ENCODE measurements at regions not wholly inside any gene's neighbourhood (a gene's known extent, or its start where the extent isn't known, plus 50 kb on each side); places are given as distances from the start of the nearest gene placed in this dataset.

DNA sequence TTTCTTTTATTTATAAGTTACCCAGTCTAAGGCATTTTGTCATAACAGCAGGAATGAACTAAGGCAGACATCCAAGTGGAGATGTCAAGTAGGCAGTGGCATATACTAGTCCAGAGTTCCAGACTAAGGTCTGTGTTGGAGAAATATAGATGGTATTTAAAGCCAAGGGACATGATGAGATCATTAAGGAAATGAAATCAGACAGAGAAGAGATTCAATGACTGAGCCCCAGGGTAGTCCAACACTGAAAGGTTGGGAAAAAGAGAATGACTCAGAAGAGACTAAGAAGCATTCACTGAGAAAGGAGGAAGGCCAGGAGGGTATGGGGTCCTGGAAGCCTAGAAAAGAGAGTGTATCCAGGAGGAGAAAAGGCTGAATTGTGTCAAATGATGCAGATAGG is 442.2 kb upstream of the CCDC196 start:
- Histone ChIP-seq H3K9me3 (ENCODE audit: insufficient read depth, low read depth, low read length) (no peaks in the 10 kb centered on the region), H3K36me3 (ENCODE audit: insufficient read depth, low read length) (no peaks in the 10 kb centered on the region), H3K4me1 (ENCODE audit: insufficient read depth, low read length) (no peaks in the 10 kb centered on the region), H3K27ac (ENCODE audit: low read depth, low read length) (no peak overlapping the region), H3K9ac (ENCODE audit: low read depth, low read length) (no peak overlapping the region), H3K4me3 (ENCODE audit: low read length) (no peak overlapping the region), H3K27me3 (ENCODE audit: insufficient read depth, low read length) (no peaks in the 10 kb centered on the region)

DNA sequence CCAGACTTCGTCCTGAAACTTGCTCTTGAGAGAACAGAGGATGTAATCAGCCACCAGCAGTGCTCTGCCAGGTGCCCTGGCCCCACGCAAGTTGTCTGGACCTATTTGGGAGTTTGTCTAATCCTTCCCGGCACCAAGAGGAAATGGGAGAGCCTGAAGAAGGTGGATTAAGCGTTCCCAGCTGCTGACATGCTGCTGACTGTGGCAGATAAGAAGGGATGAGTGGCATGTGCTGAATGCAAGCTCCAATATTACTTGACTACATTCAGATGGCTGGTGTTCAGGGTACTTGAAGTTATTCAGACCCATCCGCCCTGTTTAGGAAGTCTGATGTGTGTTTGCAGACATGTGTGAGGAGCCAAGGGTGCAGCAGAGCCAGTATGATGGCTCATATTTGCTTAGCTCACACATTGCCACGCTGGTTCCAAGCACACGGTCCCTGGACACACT is 440.6 kb upstream of the CCDC196 start:
- no peaks in the 10 kb centered on the region for H3K9me3 ChIP-seq (ENCODE audit: insufficient read depth, low read depth, low read length)
- H3K9ac ChIP-seq (ENCODE audit: low read depth, low read length): no peak overlapping the region
- H3K27ac ChIP-seq (ENCODE audit: low read depth, low read length): no peak overlapping the region
- no peaks in the 10 kb centered on the region for H3K27me3 ChIP-seq (ENCODE audit: insufficient read depth, low read length)
- H3K4me3 ChIP-seq (ENCODE audit: low read length): no peak overlapping the region
- 89% methylated on average over 7 of the region's 7 CpGs for WGBS
- no peaks in the 10 kb centered on the region for H3K4me1 ChIP-seq (ENCODE audit: insufficient read depth, low read length)
- H3K36me3 ChIP-seq (ENCODE audit: insufficient read depth, low read length): no peaks in the 10 kb centered on the region

DNA sequence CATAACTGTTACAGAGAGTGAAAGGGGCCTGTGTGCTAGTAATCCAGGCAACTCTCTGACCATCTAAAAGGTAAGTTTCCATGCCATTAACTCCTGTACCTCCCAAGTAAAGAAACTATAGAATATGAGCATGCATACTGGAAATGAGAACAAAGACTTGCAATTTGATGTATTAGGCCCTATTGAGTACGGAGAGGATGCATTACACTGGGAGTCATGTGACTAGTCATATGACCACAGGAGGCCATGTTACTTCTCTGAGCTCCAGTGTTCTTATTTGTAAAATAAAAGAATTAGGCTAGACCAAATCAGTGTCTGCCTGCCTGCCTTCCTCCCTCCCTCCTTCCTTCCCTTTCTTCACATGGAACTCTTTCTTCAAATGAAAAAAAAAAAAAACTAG is 440.1 kb upstream of the CCDC196 start:
- Histone ChIP-seq H3K27me3 (ENCODE audit: insufficient read depth, low read length) (no peaks in the 10 kb centered on the region), H3K9me3 (ENCODE audit: insufficient read depth, low read depth, low read length) (no peaks in the 10 kb centered on the region), H3K27ac (ENCODE audit: low read depth, low read length) (no peak overlapping the region), H3K4me3 (ENCODE audit: low read length) (no peak overlapping the region), H3K36me3 (ENCODE audit: insufficient read depth, low read length) (no peaks in the 10 kb centered on the region), H3K9ac (ENCODE audit: low read depth, low read length) (no peak overlapping the region), H3K4me1 (ENCODE audit: insufficient read depth, low read length) (no peaks in the 10 kb centered on the region)
- 31% methylated on average over 1 of the region's 1 CpG for WGBS

- H3K27me3 ChIP-seq (ENCODE audit: insufficient read depth, low read length): no peaks in the 10 kb centered on the region
- WGBS: no CpG with 5 or more reads among the region's 1 CpG
- no peak overlapping the region for H3K9ac ChIP-seq (ENCODE audit: low read depth, low read length)
- no peaks in the 10 kb centered on the region for H3K4me1 ChIP-seq (ENCODE audit: insufficient read depth, low read length)
- no peaks in the 10 kb centered on the region for H3K36me3 ChIP-seq (ENCODE audit: insufficient read depth, low read length)
- no peak overlapping the region for H3K4me3 ChIP-seq (ENCODE audit: low read length)
- no peak overlapping the region for H3K27ac ChIP-seq (ENCODE audit: low read depth, low read length)
- H3K9me3 ChIP-seq (ENCODE audit: insufficient read depth, low read depth, low read length): no peaks in the 10 kb centered on the region
These were observed 439.6 kb upstream of the CCDC196 start for GRCh38 chr14:66046591-66046990.

DNA sequence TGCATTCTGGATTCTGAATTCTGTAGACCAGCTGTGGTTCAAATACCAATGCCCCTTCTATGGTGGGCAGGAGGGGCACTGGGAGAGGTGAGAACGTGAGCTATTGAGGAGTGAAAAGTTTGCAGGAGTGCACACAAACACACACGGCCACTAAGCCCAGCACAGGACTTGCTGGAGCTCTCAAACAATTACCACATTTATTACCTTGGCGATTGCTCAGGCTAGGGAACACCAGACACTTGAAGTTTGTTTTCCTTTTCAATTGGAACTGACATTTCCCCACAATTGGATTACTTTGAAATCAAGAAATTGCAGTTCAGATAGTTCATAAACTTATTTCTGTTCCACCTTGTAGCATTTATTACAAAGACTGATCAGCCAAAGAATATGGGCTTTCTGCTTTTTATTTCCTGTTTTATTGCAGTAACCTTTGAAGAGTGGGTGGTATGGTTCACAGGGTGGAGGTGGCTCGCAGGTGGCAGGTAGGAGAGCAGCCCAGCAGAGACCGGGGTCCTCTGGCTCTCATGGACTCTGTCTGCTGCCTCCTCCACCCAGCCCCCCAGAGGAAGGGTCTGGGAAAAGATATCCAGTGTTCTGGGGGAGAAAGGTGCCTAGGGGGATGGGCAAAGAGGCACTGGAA is 429.8 kb upstream of the CCDC196 start:
- Histone ChIP-seq H3K9ac (ENCODE audit: low read depth, low read length) (no peak overlapping the region), H3K27me3 (ENCODE audit: insufficient read depth, low read length) (no peaks in the 10 kb centered on the region), H3K9me3 (ENCODE audit: insufficient read depth, low read depth, low read length) (peaks cover 7% of the 10 kb centered on the region; the same call in 1 of the 2 replicates), H3K36me3 (ENCODE audit: insufficient read depth, low read length) (no peaks in the 10 kb centered on the region), H3K4me3 (ENCODE audit: low read length) (no peak overlapping the region), H3K4me1 (ENCODE audit: insufficient read depth, low read length) (no peaks in the 10 kb centered on the region), H3K27ac (ENCODE audit: low read depth, low read length) (no peak overlapping the region)
- WGBS: 95% methylated on average over 5 of the region's 5 CpGs

- no peaks in the 10 kb centered on the region for H3K27me3 ChIP-seq (ENCODE audit: insufficient read depth, low read length)
- H3K9me3 ChIP-seq (ENCODE audit: insufficient read depth, low read depth, low read length): peaks cover 7% of the 10 kb centered on the region; the same call in 1 of the 2 replicates
- no peak overlapping the region for H3K27ac ChIP-seq (ENCODE audit: low read depth, low read length)
- no CpG with 5 or more reads among the region's 1 CpG for WGBS
- H3K4me1 ChIP-seq (ENCODE audit: insufficient read depth, low read length): no peaks in the 10 kb centered on the region
- H3K4me3 ChIP-seq (ENCODE audit: low read length): no peak overlapping the region
- no peak overlapping the region for H3K9ac ChIP-seq (ENCODE audit: low read depth, low read length)
- no peaks in the 10 kb centered on the region for H3K36me3 ChIP-seq (ENCODE audit: insufficient read depth, low read length)
These were observed 429.1 kb upstream of the CCDC196 start for GRCh38 chr14:66056926-66057552.

- no peaks in the 10 kb centered on the region for H3K36me3 ChIP-seq (ENCODE audit: insufficient read depth, low read length)
- no peak overlapping the region for H3K27ac ChIP-seq (ENCODE audit: low read depth, low read length)
- 88% methylated on average over 5 of the region's 5 CpGs for WGBS
- H3K9me3 ChIP-seq (ENCODE audit: insufficient read depth, low read depth, low read length): no peaks in the 10 kb centered on the region
- H3K9ac ChIP-seq (ENCODE audit: low read depth, low read length): no peak overlapping the region
- H3K27me3 ChIP-seq (ENCODE audit: insufficient read depth, low read length): no peaks in the 10 kb centered on the region
- no peaks in the 10 kb centered on the region for H3K4me1 ChIP-seq (ENCODE audit: insufficient read depth, low read length)
- H3K4me3 ChIP-seq (ENCODE audit: low read length): no peak overlapping the region
These were observed 421.0 kb upstream of the CCDC196 start for GRCh38 chr14:66065188-66065587.

DNA sequence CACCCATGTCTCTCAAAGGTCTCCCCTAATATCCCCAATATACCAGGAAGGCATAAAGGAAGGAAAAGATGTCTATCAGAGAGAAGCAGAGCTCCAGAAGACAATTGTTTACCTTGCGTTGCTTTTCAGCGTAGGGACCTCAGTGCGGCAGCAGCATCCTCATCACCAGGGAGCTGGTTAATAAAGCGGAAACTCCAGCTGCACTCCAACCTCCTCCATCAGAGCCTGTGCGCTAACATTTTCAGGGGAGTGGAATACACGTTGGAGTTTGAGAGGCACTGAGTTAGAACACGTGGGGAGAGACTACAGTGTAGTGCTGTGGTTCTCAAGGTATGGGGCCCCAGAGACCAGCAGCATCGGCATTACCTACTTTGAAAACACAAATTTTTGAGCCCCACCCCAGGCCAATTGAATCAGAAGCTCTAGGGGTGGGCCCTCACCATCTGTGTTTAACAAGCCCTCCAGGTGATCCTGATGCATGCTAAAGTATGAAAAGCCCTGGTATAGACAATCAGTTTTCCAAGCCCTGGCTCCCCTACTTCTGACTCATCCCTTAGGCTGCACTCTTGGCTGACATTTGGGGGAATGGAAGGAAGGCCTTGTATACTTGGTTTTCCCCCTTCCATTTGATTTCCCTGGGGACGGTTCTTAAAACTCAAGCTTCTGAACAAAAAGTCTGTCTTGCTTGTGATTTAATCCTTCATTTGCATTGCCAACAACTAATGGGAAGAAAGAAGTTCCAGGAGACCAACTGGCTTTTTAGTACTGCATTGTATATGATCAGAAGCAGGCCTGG is 419.0 kb upstream of the CCDC196 start:
- no peaks in the 10 kb centered on the region for H3K4me1 ChIP-seq (ENCODE audit: insufficient read depth, low read length)
- 94% methylated on average over 9 of the region's 9 CpGs for WGBS
- H3K36me3 ChIP-seq (ENCODE audit: insufficient read depth, low read length): no peaks in the 10 kb centered on the region
- no peak overlapping the region for H3K4me3 ChIP-seq (ENCODE audit: low read length)
- no peaks in the 10 kb centered on the region for H3K27me3 ChIP-seq (ENCODE audit: insufficient read depth, low read length)
- no peaks in the 10 kb centered on the region for H3K9me3 ChIP-seq (ENCODE audit: insufficient read depth, low read depth, low read length)
- H3K27ac ChIP-seq (ENCODE audit: low read depth, low read length): no peak overlapping the region
- H3K9ac ChIP-seq (ENCODE audit: low read depth, low read length): no peak overlapping the region

DNA sequence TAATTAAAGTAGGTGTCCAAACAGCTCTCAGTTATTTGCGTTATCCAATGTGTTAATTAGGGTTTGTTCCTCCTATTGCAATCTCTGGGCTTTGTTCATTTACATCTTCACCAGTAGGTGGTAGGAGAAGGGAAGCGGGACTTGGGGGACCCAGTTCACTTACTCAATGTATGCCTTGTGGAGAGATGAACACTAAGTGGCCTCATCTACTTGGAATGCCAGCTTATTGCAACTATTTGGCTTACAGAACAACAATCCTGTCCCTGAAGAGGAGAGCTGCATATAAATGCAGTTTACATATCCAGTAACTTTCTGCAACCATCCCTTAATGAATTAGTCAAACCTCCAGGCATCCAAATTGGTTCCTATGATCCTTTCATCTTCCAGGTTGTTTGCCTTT is 417.1 kb upstream of the CCDC196 start:
- Histone ChIP-seq H3K4me3 (ENCODE audit: low read length) (no peak overlapping the region), H3K36me3 (ENCODE audit: insufficient read depth, low read length) (no peaks in the 10 kb centered on the region), H3K27ac (ENCODE audit: low read depth, low read length) (no peak overlapping the region), H3K4me1 (ENCODE audit: insufficient read depth, low read length) (no peaks in the 10 kb centered on the region), H3K9ac (ENCODE audit: low read depth, low read length) (no peak overlapping the region), H3K9me3 (ENCODE audit: insufficient read depth, low read depth, low read length) (no peaks in the 10 kb centered on the region), H3K27me3 (ENCODE audit: insufficient read depth, low read length) (no peaks in the 10 kb centered on the region)
- WGBS: 79% methylated on average over 2 of the region's 2 CpGs

- WGBS: 96% methylated on average over 7 of the region's 7 CpGs
- no peak overlapping the region for H3K9ac ChIP-seq (ENCODE audit: low read depth, low read length)
- H3K27me3 ChIP-seq (ENCODE audit: insufficient read depth, low read length): no peaks in the 10 kb centered on the region
- H3K36me3 ChIP-seq (ENCODE audit: insufficient read depth, low read length): no peaks in the 10 kb centered on the region
- no peak overlapping the region for H3K27ac ChIP-seq (ENCODE audit: low read depth, low read length)
- no peak overlapping the region for H3K4me3 ChIP-seq (ENCODE audit: low read length)
- no peaks in the 10 kb centered on the region for H3K9me3 ChIP-seq (ENCODE audit: insufficient read depth, low read depth, low read length)
- no peaks in the 10 kb centered on the region for H3K4me1 ChIP-seq (ENCODE audit: insufficient read depth, low read length)
These were observed 416.2 kb upstream of the CCDC196 start for GRCh38 chr14:66069830-66070541.

Data from HUES64 (cell line).